SK-N-SH (cell line): ENCODE measurements at regions not wholly inside any gene's neighbourhood (a gene's known extent, or its start where the extent isn't known, plus 50 kb on each side); places are given as distances from the start of the nearest gene placed in this dataset.

Experiments
- CTCF ChIA-PET: fragments of 300-600, 350-600 bp; formaldehyde crosslinking; extraction: SDS; loops from one replicate; lab custom pipeline; 2021; lab: Yijun Ruan, JAX
- POLR2A ChIA-PET: fragments of 350-600 bp; sonication (Branson Sonifier 250); formaldehyde crosslinking; extraction: SDS; loops from one replicate; lab custom pipeline; 2020; ENCODE audit warnings: antibody characterized with exemption, inconsistent platforms; lab: Yijun Ruan, JAX
- DNase-seq: peaks from one replicate; pipeline ENCODE4 v3.0.0; 2012
- H2AFZ ChIP-seq: fragments of 200-600 bp; sonication (generic); 2 replicates; pipeline ENCODE4 v1.8.1; 2016; ENCODE audit warnings: antibody characterized with exemption, mild to moderate bottlenecking, low read depth
- H3F3A ChIP-seq: fragments of 200-600 bp; sonication (generic); replicated peaks from 2 replicates; pipeline ENCODE3; 2016; ENCODE audit warnings: antibody characterized with exemption, mild to moderate bottlenecking; ENCODE audit not compliant: insufficient read depth
- H3K27ac ChIP-seq, 2 experiments: fragments of 200-500 bp in 1 of 2; fragments of 200-600 bp in 1 of 2; sonication (Bioruptor generic) in 1 of 2; sonication (generic), shearing (Covaris generic) in 1 of 2; 2 replicates each; pipeline versions ENCODE4 v1.5.1 to v1.6.1; 2014 to 2016; ENCODE audit warnings: low read depth in 2 of 2, inconsistent platforms in 1 of 2, low read length in 1 of 2, mild to moderate bottlenecking in 1 of 2, mixed read lengths in 1 of 2
- H3K27me3 ChIP-seq: fragments of 200-600 bp; sonication (generic), shearing (Covaris generic); 2 replicates; pipeline ENCODE4 v1.6.1; 2016; ENCODE audit warnings: mixed run types; ENCODE audit not compliant: insufficient read depth
- H3K36me3 ChIP-seq, 2 experiments: fragments of 200-500 bp in 1 of 2; fragments of 200-600 bp in 1 of 2; sonication (Bioruptor generic) in 1 of 2; sonication (generic) in 1 of 2; replicated peaks in 1 of 2; 2 replicates each; pipeline versions ENCODE3 to v1.5.1; 2014 to 2016; ENCODE audit warnings: low read length in 1 of 2, mild to moderate bottlenecking in 1 of 2; ENCODE audit not compliant: insufficient read depth in 2 of 2, control insufficient read depth in 1 of 2
- H3K4me1 ChIP-seq, 2 experiments: fragments of 200-500 bp in 1 of 2; fragments of 200-600 bp in 1 of 2; sonication (Bioruptor generic) in 1 of 2; sonication (generic), shearing (Covaris generic) in 1 of 2; 2 replicates each; pipeline versions ENCODE4 v1.5.1 to v1.6.1; 2014 to 2016; ENCODE audit warnings: low read depth in 1 of 2, low read length in 1 of 2, mixed run types in 1 of 2; ENCODE audit not compliant: insufficient read depth in 2 of 2, control insufficient read depth in 1 of 2
- H3K4me2 ChIP-seq: fragments of 200-600 bp; sonication (generic), shearing (Covaris generic); 2 replicates; pipeline ENCODE4 v1.6.1; 2017; ENCODE audit warnings: mixed run types
- H3K4me3 ChIP-seq, 2 experiments: fragments of 200-500 bp in 1 of 2; fragments of 200-600 bp in 1 of 2; sonication (Bioruptor generic) in 1 of 2; sonication (generic), shearing (Covaris generic) in 1 of 2; 2 replicates each; pipeline versions ENCODE4 v1.5.1 to v1.8.1; 2014 to 2016; ENCODE audit warnings: low read depth in 2 of 2, inconsistent platforms in 1 of 2, low read length in 1 of 2, mild to moderate bottlenecking in 1 of 2, mixed read lengths in 1 of 2, moderate library complexity in 1 of 2
- H3K79me2 ChIP-seq: fragments of 200-600 bp; sonication (generic); 2 replicates; pipeline ENCODE4 v1.8.1; 2017; ENCODE audit warnings: mild to moderate bottlenecking; ENCODE audit not compliant: insufficient read depth
- H3K9ac ChIP-seq: fragments of 200-600 bp; sonication (generic); 2 replicates; pipeline ENCODE4 v1.6.1; 2017; ENCODE audit warnings: mixed run types
- H3K9me2 ChIP-seq: fragments of 200-600 bp; sonication (generic); 2 replicates; pipeline ENCODE4 v1.6.1; 2017; ENCODE audit warnings: mixed run types
- H3K9me3 ChIP-seq: fragments of 200-600 bp; sonication (generic); 2 replicates; pipeline ENCODE4 v1.6.1; 2017; ENCODE audit warnings: mixed run types, mild to moderate bottlenecking, moderate library complexity
- H4K20me1 ChIP-seq: fragments of 200-600 bp; sonication (generic); 2 replicates; pipeline ENCODE4 v1.6.1; 2017; ENCODE audit warnings: mild to moderate bottlenecking, mixed run types; ENCODE audit not compliant: insufficient read depth
- EZH2phosphoT487 ChIP-seq: fragments of 200-600 bp; sonication (generic); IDR thresholded peaks from 2 replicates; pipeline ENCODE4 v1.6.1; 2017; ENCODE audit warnings: low read depth, mixed run types, mild to moderate bottlenecking, antibody characterized with exemption, moderate library complexity, borderline replicate concordance
- FOSL2 ChIP-seq: IDR thresholded peaks from 2 replicates; pipeline ENCODE4 v1.4.0; 2012; ENCODE audit warnings: low read depth, mild to moderate bottlenecking, moderate library complexity, borderline replicate concordance
- JUND ChIP-seq: IDR thresholded peaks from 2 replicates; pipeline ENCODE4 v1.4.0; 2012
- MXI1 ChIP-seq: IDR thresholded peaks from 2 replicates; pipeline ENCODE4 v1.6.1; 2012; ENCODE audit warnings: mild to moderate bottlenecking, low read depth, low read length, improper control_type of control experiment
- PBX3 ChIP-seq: IDR thresholded peaks from 2 replicates; pipeline ENCODE4; 2012
- POLR2AphosphoS5 ChIP-seq: IDR thresholded peaks from 2 replicates; pipeline ENCODE4 v1.6.1; 2012; ENCODE audit warnings: low read depth, low read length
- RFX5 ChIP-seq: IDR thresholded peaks from 2 replicates; pipeline ENCODE4 v1.6.1; 2012; ENCODE audit warnings: mild to moderate bottlenecking, improper control_type of control experiment, low read length
- RXRA ChIP-seq: IDR thresholded peaks from 2 replicates; pipeline ENCODE4 v1.4.0; 2012; ENCODE audit warnings: low read depth, mild to moderate bottlenecking, borderline replicate concordance
- SIN3A ChIP-seq: IDR thresholded peaks from 2 replicates; pipeline ENCODE4 v1.6.1; 2012; ENCODE audit warnings: low read depth, mild to moderate bottlenecking, low read length, moderate library complexity, borderline replicate concordance
- TAF1 ChIP-seq: IDR thresholded peaks from 2 replicates; pipeline ENCODE4 v1.6.1; 2012; ENCODE audit warnings: low read depth, mild to moderate bottlenecking, low read length, moderate library complexity, borderline replicate concordance
- TCF12 ChIP-seq: IDR thresholded peaks from 2 replicates; pipeline ENCODE4 v1.4.0; 2012
- USF1 ChIP-seq: IDR thresholded peaks from 2 replicates; pipeline ENCODE4 v1.4.0; 2012; ENCODE audit warnings: low read depth, borderline replicate concordance
- YY1 ChIP-seq: IDR thresholded peaks from 2 replicates; pipeline ENCODE4 v1.4.0; 2012; ENCODE audit warnings: low read depth, mild to moderate bottlenecking
- WGBS: methylation state at CpG from one replicate; pipeline ENCODE4 v1.1.6; 2017; ENCODE audit warnings: low lambda C conversion rate; 5-methylcytosine and 5-hydroxymethylcytosine counted together
- TF ChIP-seq, protein P1 (sequence below): fragments of 150-350 bp; IDR thresholded peaks from 2 replicates; pipeline ENCODE4 v1.6.1; 2016; ENCODE audit warnings: mild to moderate bottlenecking, low read depth, low read length
- TF ChIP-seq, protein P2 (sequence below): fragments of 200-600 bp; sonication (generic); IDR thresholded peaks from 2 replicates; pipeline ENCODE4 v1.6.1; 2017; ENCODE audit warnings: antibody characterized with exemption, mild to moderate bottlenecking, moderate library complexity
- TF ChIP-seq, protein P3 (sequence below): IDR thresholded peaks from 2 replicates; pipeline ENCODE4 v1.4.0; 2012; ENCODE audit warnings: low read depth

GRCh38 chr9:108743416-108743815, 112.4 kb downstream of the ACTL7B start:
- H3K4me3 ChIP-seq = no peak overlapping the region
- H4K20me1 ChIP-seq = no peaks in the 10 kb centered on the region
- H3K36me3 ChIP-seq = no peaks in the 10 kb centered on the region
- H3F3A ChIP-seq = no peaks in the 10 kb centered on the region
- H3K9me3 ChIP-seq = no peaks in the 10 kb centered on the region
- no peak for DNase-seq
- POLR2A ChIA-PET = no interaction called here
- peaks cover 12% of the 10 kb centered on the region; the same call in 1 of the 2 replicates for H3K27me3 ChIP-seq
- no peaks in the 10 kb centered on the region for H3K9me2 ChIP-seq
- TF ChIP-seq RXRA = no peak
- no peak for TF ChIP-seq FOSL2
- TF ChIP-seq, protein P1, sequence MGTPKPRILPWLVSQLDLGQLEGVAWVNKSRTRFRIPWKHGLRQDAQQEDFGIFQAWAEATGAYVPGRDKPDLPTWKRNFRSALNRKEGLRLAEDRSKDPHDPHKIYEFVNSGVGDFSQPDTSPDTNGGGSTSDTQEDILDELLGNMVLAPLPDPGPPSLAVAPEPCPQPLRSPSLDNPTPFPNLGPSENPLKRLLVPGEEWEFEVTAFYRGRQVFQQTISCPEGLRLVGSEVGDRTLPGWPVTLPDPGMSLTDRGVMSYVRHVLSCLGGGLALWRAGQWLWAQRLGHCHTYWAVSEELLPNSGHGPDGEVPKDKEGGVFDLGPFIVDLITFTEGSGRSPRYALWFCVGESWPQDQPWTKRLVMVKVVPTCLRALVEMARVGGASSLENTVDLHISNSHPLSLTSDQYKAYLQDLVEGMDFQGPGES = no peak
- no peak for TF ChIP-seq TAF1
- TF ChIP-seq, protein P2, sequence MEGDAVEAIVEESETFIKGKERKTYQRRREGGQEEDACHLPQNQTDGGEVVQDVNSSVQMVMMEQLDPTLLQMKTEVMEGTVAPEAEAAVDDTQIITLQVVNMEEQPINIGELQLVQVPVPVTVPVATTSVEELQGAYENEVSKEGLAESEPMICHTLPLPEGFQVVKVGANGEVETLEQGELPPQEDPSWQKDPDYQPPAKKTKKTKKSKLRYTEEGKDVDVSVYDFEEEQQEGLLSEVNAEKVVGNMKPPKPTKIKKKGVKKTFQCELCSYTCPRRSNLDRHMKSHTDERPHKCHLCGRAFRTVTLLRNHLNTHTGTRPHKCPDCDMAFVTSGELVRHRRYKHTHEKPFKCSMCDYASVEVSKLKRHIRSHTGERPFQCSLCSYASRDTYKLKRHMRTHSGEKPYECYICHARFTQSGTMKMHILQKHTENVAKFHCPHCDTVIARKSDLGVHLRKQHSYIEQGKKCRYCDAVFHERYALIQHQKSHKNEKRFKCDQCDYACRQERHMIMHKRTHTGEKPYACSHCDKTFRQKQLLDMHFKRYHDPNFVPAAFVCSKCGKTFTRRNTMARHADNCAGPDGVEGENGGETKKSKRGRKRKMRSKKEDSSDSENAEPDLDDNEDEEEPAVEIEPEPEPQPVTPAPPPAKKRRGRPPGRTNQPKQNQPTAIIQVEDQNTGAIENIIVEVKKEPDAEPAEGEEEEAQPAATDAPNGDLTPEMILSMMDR = no peak
- no peak for TF ChIP-seq YY1
- TF ChIP-seq MXI1 = no peak
- TF ChIP-seq JUND = no peak
- TF ChIP-seq, protein P3, sequence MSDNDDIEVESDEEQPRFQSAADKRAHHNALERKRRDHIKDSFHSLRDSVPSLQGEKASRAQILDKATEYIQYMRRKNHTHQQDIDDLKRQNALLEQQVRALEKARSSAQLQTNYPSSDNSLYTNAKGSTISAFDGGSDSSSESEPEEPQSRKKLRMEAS = no peak
- no peak for TF ChIP-seq USF1
- no peak for TF ChIP-seq SIN3A
- TF ChIP-seq PBX3 = no peak
- TF ChIP-seq POLR2AphosphoS5 = no peak
- no peak for TF ChIP-seq RFX5
- no peak for TF ChIP-seq TCF12
- TF ChIP-seq EZH2phosphoT487 = no peak
- 5% methylated on average over 2 of the region's 2 CpGs for WGBS
- no peak overlapping the region for H3K27ac ChIP-seq
- CTCF ChIA-PET = interaction anchor here (0.6 kb wide), 1 partner anchor 18 kb away, joined by 3 read pairs; no protein-coding TSS in a partner anchor
- H3K4me2 ChIP-seq = no peak overlapping the region
- no peaks in the 10 kb centered on the region for H3K4me1 ChIP-seq
- H2AFZ ChIP-seq = no peak overlapping the region
- H3K79me2 ChIP-seq = no peaks in the 10 kb centered on the region
- no peak overlapping the region for H3K9ac ChIP-seq
